NCI-H1694 treated with DMSO at 0.1 percent for 48 hours (cell line): ENCODE measurements at regions not wholly inside any gene's neighbourhood (a gene's known extent, or its start where the extent isn't known, plus 50 kb on each side); places are given as distances from the start of the nearest gene placed in this dataset.

Source experiments
- DNase-seq: peaks from one replicate; lab custom pipeline; 2025; lab: John Stamatoyannopoulos, UW

DNA sequence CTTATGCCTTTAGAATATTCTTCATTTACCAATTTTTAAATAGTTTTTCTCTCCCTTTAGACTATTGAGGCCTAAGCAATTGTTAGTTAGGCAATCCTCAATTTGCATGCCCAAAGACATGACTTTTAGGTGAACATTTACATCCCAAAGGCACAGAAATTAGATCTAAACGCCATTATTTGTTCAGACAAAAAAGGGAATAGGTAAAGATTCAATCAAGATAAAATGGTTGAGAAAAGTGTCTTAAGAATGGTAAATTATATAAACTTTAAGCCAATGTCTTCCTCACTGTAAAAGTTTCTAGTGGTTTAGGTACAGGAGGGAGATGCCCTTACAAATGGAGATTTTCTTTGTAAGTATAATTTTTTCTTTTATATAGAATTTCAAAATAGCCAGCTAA lies 50.2 kb upstream of the MME start:
- DNase-seq: no peak

GRCh38 chr3:155026999-155027591 lies 53.0 kb upstream of the MME start:
- DNase-seq: no peak

DNA sequence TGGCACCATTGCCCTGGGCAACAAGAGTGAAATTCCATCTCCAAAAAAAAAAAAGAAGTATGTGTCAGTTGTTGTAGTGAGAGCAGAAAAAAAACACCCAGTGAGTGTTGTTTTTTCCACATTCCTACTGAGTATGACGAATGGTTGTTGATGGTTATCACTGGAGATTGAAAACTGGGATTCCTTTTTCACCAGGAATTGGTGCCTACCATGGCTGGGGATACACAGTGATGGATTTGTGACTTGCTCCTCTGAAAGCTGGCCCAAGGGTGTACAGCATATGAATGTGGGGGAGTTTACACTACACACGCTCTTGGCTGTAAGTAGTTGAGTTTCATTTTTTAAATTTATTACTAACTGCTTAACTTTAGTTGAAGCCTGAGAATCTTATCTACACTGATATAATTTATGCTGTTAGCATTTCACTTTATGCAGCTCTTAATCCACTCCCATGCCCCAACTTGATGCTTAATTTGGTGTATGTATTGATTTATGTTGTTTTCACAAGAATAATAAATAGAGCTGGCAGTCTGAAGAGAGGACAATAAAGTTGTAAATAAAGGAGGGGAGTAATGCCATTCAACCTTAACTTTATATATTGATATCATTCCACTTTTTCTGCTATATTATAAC lies 56.0 kb upstream of the MME start:
- no peak for DNase-seq

DNA sequence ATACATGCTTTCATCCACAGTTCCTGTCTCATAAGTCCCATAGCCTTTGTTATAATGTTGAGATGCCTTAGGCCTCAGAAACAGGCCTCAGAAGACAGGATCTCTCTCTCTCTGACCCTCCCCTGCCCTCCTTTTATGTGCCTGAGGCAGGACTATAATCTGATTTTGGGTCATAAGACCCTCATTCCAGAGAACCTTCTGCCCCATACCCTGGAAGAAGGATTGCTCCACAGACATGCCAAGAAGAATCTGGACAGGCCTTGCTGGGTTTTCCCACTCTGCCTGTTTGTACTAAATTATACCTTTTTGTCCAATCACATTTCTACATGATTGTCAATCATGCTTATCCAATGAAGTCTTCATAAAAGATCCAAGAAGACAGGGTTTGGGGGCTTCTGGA lies 57.2 kb upstream of the MME start:
- DNase-seq: no peak

DNA sequence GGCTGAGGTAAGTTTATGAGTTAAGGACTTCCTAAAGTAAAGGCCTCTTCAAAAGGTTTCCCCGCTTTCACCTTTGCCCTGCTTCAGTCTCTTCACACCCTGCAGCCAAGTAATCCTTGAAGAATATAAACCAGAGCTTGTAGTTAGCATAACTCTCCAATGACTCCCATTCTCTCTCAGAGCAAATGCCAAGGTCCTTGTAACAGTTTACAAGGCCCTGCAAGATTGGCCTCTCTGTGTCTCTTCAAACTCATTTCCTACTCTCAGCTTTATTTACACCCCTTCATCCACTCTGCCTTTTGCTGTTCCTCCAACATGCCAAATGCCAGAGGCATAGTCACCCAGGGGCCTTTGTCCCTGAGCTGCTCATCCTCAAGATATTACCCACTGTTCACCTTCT lies 60.5 kb upstream of the MME start:
- DNase-seq: no peak

- DNase-seq: no peak
Measured at GRCh38 chr3:155018621-155019330, 61.3 kb upstream of the MME start.

DNA sequence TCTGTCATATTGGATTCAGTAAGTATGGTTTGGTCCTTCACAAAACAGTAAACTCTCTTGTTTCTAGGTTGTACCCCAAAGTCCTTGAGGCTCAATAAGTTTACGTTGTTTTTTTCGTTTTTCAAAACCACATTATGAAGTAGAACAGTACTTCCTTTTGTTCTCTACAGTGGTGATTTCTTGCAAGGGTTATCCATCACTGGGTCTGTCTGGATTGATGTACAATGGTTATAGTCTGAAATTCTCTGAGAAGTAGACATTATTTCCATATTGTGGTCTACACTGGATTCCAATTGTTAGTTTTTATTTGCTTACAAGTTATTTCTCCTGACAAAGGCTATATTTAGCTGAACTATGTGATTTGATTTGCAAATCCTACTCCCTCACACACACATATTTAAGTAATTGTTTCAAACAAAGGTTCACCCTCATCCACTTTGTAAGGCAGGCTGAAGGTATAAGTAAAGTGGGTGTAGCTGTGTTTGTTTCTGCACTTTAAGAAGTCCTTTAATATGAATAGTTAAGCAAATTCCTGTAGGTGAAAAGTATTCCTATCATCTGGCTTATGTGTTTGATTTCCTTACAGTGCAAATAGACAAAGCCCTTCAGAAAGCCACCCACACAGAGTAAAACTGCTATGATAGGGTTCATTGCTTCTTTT lies 64.2 kb upstream of the MME start:
- DNase-seq: no peak

DNA sequence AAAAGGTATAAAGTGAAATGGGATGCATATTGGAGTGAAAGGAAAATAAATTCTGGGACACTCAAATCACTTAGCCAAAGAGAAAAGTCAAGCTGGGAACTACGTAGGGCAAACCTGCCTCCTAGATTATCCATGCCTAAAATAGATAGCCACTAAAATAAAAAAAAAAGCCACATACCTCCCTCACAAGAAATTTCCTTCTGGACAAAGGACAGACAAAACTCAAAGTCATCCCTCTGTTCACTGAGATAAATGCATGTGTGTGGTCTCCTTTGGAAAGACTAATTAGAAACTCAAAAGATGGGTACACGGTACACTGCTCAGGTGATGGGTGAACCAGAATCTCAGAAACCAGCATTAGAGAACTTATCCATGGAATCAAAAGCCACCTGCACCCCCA lies 65.2 kb upstream of the MME start:
- no peak for DNase-seq

- no peak for DNase-seq
Measured at GRCh38 chr3:155013427-155013826, 66.7 kb upstream of the MME start.

- no peak for DNase-seq
Measured at GRCh38 chr3:155012584-155012983, 67.5 kb upstream of the MME start.

- DNase-seq: no peak
Measured at GRCh38 chr3:155010416-155010815, 69.7 kb upstream of the MME start.

- DNase-seq: no peak
Measured at GRCh38 chr3:155009217-155009616, 70.9 kb upstream of the MME start.

DNA sequence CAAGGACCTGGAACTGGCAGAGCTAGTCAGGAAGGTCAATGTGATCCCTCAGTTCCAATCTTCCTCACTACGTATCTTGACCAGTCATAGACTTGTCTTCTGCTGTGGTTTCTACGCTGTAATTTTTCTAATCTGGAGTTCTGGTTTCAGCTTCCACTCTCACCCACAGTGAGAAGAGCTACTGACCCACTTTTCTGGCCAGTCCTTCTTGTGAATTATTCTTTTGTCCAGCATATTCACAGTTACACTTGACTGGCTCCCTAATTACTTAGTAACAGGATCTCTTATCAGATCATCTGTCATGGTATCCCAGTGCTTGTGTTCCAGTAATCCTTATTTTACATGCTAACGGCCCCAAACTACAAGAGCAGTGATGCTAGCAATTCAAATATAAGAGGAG lies 72.4 kb upstream of the MME start:
- no peak for DNase-seq

DNA sequence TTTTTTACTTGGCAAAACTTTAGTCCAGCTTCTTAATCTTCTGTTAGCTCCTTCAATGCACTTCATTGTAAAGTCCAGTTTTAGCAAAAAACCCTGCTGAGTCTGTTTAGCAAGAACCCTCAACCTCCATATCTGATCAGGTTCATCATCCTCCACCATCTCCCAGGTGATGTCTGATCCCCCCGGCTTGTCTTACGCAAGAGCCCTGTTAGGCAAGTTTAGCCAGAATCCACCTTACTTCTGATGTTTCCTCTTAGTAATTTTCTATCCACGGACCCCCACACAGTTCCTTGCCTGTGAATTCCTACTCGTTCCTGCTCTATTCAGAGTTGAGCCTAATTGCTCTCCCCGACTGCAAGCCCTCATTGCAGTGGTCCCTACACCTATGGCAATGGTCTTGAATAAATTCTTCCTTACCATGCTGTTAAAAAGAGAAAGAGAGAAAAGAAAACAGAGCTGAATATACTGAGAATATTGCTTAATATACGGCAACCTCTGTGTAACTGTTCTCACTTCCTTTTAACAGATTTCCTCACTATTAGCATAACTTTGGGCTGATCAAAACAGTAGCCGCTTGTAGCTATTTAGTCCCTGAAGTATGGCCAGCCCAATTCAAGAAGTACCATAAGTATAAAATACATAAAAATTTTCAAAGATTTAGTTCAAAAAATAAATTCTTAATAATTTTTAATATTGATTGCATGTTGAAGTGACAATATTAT lies 78.7 kb upstream of the MME start:
- DNase-seq: no peak

DNA sequence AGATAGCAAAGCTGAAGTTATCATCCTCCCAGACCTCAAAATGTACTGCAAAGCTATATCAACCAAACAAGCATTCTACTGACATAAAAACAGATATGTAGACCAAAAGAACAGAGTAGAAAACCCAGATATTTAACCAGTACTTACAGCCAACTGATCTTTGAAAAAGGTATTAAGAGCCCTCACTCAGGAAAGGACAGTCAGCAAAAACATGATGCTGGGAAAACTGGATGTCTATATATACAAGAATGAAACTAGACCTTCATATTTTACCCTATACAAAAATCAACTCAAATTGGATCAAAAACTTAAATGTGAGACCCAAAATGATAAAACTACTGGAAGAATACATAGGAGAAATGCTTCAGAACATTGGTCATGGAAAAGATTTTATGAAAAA lies 87.5 kb upstream of the MME start:
- DNase-seq: no peak

- DNase-seq: no peak
Measured at GRCh38 chr3:154990543-154990942, 89.6 kb upstream of the MME start.

- DNase-seq: no peak
Measured at GRCh38 chr3:154987846-154988245, 92.3 kb upstream of the MME start.

DNA sequence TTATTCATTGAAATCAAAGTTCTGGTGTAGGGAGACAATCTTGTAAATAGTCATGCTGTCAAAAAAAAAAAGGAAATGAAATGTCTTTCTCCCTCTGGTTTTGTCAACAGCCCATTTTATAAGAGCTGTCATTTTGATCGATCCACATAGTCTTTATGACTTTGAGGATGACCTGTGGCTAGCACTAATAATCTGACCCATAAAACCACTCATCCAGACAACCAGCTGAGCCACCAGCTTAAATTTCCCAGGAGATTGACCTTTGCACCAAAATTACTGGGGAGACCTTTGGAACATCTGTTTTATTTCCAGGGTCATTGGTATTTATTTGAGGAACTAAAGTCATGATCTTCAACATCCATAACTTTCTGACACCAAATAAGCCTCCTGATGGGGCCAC lies 98.5 kb upstream of the MME start:
- DNase-seq: no peak

GRCh38 chr3:154981201-154981600 lies 98.9 kb upstream of the MME start:
- DNase-seq: no peak

DNA sequence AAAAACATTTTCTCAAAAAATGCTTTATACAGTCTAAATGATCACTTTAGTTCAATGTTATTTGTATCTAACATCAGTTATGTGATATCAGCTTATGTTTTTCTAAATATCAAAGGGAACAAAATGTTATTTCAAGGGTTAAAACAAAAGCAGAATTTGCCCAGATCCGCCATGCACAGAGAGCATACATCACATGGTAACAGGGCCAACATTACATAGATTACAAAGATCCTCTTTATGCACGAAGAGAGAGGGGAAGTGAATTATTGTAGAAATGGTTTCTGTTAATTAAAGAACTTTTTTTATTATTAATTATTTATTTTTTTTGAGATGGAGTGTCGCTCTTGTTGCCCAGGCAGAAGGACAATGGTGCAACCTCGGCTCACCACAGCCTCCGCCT lies 100.8 kb upstream of the MME start:
- DNase-seq: no peak

- no peak for DNase-seq
Measured at GRCh38 chr3:154977666-154978065, 102.5 kb upstream of the MME start.
